Fibroblast of mammary gland (primary cell): ENCODE measurements at regions not wholly inside any gene's neighbourhood (a gene's known extent, or its start where the extent isn't known, plus 50 kb on each side); places are given as distances from the start of the nearest gene placed in this dataset.

Experiments
- DNase-seq: peaks from one replicate; pipeline ENCODE4 v3.0.0-alpha.2; 2010; ENCODE audit warnings: low read depth
- H3K4me3 ChIP-seq: 2 replicates; pipeline ENCODE4 v1.5.1; 2011; ENCODE audit warnings: low read depth, mild to moderate bottlenecking, low read length, moderate library complexity; ENCODE audit not compliant: control insufficient read depth
- CTCF ChIP-seq: conservative IDR thresholded peaks from 2 replicates; pipeline ENCODE4 v1.5.1; 2011; ENCODE audit warnings: low read depth, low read length, inconsistent platforms; ENCODE audit not compliant: control insufficient read depth, insufficient read depth

GRCh38 chr11:127507851-127508250, 507.3 kb upstream of the KIRREL3 start:
- no peak overlapping the region for H3K4me3 ChIP-seq
- no peak for TF ChIP-seq CTCF
- DNase-seq, result no peak

GRCh38 chr11:127506647-127507046, 506.1 kb upstream of the KIRREL3 start:
- no peak overlapping the region for H3K4me3 ChIP-seq
- DNase-seq, result no peak
- TF ChIP-seq CTCF, result no peak

GRCh38 chr11:127506126-127506525, 505.6 kb upstream of the KIRREL3 start:
- TF ChIP-seq CTCF, result no peak
- no peak overlapping the region for H3K4me3 ChIP-seq

GRCh38 chr11:127496165-127496564, 495.6 kb upstream of the KIRREL3 start:
- TF ChIP-seq CTCF, result no peak
- no peak for DNase-seq
- no peak overlapping the region for H3K4me3 ChIP-seq

More at GRCh38 chr11:127506126-127506525, 505.6 kb upstream of the KIRREL3 start:
- DNase-seq, result no peak

- peak; percentile 11 for TF ChIP-seq CTCF
- H3K4me3 ChIP-seq, result no peak overlapping the region
- no peak for DNase-seq
Observed at GRCh38 chr11:127493330-127494022, 492.9 kb upstream of the KIRREL3 start.

GRCh38 chr11:127492029-127492428, 491.5 kb upstream of the KIRREL3 start:
- H3K4me3 ChIP-seq, result no peak overlapping the region
- DNase-seq, result no peak
- no peak for TF ChIP-seq CTCF
